ENCODE measurements at regions not wholly inside any gene's neighbourhood (a gene's known extent, or its start where the extent isn't known, plus 50 kb on each side); places are given as distances from the start of the nearest gene placed in this dataset.
"Not testable (repeated sequence)": the region's sequence is repeated elsewhere in the genome, so short reads cannot be mapped to it uniquely, and the experiment has no call there.

DNA sequence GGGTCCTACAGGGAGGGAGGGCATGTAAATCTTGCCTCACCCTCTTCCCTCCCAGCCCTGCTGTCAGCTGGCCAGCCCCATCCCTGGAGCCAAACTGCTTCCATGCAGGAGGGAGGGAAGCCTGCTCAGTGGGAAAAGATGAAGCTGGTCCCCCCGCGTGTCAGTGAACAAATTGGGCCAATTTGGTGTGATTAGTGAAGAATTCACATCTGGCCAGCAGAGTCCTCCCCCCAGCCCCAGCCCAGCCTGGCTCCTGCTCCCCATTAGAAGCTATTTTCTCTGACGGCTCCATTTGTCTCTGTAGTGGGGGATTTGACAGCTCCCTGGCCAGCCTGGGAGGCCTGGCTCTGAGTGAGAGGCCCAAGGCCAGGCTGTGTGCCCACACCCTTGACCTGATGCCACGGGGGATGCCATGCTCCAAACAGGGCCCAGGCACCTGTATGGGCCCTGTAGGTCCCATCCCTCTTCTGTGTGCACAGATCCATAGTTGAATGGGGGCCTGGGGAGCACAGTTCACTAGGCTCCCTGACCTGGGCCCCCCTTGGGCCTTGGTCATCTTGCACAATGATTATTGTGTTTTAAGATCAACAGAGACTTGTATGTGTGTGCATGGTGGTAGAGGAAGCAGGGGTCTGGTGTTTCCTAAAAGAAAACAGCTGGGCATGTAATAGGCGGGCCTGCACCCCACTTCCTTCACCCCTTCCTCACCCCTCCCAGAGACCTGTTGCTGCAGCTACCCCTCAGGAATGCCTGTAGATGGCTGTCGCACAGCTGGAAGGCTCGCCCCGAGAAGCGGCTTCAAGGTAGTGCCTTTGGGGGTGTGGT, 50.7 kb upstream of the TAC4 start:
- no peak for DNase-seq

DNA sequence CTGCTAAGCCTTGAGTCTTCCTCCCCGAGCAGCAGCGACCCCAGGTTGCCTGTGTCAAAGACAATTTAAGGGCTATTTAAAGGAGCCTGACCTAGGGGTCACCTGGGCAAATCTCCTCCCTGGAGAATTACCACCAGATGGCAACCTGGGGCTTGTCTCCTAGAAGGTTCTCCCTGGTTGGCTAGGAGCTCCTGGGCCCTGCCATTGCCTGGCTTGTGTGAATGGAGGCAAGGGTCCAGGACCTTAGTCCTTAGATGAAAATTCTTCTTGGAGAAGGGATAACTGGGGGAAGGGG, 51.3 kb upstream of the TAC4 start:
- no peak for DNase-seq

- DNase-seq = no peak
Measured at GRCh38 chr17:49899588-49899987, 51.7 kb upstream of the TAC4 start.

- DNase-seq = not testable (repeated sequence)
Measured at GRCh38 chr17:49900801-49901200, 52.9 kb upstream of the TAC4 start.

GRCh38 chr17:49901460-49902331, 53.8 kb upstream of the TAC4 start:
- DNase-seq = no peak

GRCh38 chr17:49903523-49903922, 55.7 kb upstream of the TAC4 start:
- no peak for DNase-seq

GRCh38 chr17:49904893-49905292, 57.0 kb upstream of the TAC4 start:
- DNase-seq = no peak

GRCh38 chr17:49906531-49907136, 58.8 kb upstream of the TAC4 start:
- DNase-seq = no peak

DNA sequence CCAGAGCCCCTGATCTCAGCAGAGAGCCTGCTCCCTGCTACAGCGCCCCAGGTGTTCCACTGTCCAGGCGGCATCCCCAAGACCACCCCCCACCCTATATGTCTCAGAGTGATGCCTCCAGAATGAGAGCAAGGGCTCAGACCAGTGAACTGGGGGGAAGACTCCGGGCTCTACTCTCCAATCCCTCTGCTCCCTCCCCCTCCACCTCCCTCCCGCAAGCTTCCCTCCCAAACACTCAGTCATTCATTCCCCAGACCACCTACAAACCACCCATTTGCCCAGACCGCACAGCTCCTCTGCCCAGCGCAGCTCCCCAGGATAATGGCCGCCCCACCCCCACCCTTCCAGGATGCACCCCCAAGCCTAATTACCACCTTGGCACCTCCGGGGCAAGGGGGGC, 59.4 kb upstream of the TAC4 start:
- no peak for DNase-seq

DNA sequence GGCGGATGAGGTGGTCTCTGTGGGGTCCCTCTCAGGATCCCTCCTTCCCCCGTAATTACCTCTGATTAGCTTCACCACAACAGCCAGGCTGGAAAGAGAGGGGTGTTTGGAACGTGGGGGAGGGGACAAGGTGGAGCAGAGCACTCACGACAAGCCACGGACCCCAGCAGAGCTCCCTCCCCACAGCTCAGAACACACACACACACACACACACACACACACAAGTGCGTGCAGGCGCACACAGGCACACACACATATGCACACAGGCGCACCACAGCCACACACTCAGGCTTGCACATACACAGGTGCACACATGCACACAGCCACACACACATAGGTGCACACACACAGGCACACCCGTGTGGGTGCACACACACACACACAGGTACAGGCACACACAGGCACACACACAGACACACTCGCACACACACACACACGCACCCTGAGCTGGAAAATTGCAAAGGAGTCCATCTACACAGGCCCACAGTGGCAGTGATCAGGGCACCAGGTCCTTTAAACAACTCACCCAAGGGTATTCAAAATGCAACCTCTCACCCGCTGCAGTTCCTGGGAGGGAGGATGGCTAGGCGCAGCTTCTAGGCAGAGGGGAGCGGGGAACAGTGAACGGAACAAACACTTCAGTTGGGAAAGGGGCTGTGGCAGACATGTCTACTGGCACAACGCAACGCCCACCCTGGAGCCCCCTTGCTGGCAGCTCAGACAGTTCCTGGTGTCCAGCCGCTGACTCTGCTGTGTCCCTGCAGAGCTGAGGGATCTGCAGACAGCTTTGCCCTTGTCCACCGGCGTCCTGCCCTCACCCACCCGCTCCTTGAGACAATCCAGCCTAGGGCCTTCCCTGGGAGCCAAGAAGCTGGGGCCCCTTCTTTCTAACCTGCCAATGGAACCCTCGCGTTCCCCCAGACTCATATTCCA, 59.9 kb upstream of the DLX4 start:
- no peak for DNase-seq

- peak; percentile 29 for DNase-seq
Measured at GRCh38 chr17:49910094-49910857, 58.7 kb upstream of the DLX4 start.

DNA sequence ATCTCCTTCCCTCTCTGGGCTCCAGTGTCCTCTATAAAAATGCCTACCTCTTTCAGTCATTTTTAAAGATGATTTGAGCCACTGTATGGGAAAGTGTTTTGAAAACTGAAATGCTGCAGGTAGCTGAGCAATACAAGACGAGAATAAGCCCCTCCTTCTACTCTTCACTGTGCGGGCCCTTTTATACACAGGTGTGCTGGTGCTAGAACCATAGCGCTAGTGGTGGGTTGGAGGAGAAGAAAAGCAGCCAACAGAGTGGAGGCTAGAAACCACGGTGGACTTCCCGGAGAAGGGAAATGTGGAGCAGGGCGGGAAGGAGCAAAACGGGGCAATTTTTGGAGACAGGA, 58.2 kb upstream of the DLX4 start:
- no peak for DNase-seq

GRCh38 chr17:49911719-49912118, 57.3 kb upstream of the DLX4 start:
- no peak for DNase-seq

DNA sequence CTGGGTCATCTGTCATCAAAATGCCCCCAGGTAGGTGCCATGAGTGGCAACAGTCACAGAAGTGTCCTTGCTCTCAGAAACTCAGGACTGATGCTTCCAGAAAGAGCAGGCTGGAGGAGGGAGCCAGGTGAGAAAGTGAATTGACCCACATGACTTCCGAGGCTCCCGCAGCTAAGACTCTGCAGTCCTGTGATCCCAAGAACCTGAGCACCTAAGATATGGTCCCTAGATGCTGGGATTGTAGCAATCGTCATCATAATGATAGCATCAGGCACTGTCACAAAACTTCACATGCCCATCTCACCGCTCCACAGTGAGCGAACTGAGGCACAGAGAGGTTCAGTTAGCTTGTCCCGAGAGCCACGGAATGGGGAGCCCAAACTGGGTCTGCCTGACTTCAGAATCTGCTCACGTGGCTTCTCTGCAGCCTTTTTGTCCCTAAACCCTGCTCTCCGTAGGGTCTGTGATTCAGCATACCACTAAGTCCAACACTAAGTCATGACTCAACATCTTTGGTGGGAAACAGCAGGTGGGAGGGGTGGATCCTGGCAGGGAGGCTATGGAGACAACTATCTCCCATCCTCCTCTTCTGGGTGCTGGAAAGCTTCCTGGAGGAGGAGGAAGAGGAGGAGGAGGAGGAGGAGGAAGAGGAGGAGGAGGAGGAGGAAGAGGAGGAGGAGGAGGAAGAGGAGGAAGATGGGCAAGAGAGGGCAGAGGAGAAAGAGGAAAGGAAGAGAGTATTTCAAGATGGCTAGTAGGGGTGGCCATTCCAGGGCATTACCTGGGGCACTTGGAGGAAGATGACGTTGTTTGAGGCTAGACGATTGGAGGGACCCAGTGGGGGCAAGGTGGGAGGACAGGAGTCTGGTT, 55.5 kb upstream of the DLX4 start:
- peak; percentile 44 for DNase-seq

DNA sequence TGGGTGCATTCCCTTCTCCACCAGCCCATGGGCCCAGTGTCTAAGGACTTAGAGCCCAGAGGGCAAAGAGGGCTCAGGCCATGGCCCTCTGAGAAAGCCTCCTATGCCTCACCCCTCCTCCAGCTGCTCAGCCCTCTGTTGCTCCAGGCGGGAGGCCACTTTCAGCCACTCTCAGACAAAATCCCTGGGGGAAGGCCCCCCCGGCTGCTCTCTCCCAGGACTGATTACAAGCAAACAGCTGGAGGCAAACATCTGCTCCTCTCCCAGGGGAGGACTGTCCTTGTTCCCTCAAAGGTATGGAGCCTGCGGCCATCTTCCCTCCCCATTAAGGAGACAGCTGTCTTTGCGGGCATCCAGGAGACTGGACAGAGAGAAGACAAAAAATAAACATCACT, 54.9 kb upstream of the DLX4 start:
- no peak for DNase-seq

DNA sequence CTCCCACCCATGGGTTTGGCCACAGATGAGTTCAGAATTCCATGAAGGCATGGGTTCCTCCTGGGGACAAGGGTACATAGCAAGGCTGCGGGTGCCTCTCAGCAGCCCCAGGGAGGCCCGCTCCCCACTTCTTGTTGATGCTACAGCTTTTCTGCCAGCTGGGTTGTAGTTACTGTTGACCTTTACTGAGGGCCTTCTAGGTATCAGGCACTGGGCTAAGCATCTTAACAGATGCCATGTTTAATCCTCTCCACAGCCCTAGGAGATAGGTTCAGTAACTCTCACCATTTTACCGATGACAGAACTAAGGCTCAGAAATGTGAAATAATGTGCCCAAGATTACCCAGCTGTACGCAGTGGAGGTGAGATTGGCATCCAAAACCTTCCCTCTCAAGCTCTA, 54.3 kb upstream of the DLX4 start:
- no peak for DNase-seq

DNA sequence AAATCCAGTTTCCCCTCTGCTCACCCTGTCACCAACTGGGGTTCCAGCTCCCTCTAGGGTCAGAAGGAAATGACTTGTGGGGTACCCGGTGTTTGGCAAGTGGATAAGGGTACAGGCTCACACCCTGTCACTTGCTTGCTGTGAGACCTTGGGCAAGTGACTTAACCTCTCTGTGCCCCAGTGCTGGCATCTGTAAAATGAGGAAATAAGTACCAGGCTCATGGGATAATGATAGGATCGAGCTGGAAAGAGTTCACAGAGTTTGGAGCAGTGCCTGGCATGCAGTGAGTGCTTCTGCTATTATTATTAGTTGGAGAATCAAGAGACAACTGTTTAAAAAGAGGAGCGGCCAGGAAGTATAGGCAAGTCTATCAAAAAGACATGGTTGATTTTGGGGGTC, 53.7 kb upstream of the DLX4 start:
- no peak for DNase-seq

DNA sequence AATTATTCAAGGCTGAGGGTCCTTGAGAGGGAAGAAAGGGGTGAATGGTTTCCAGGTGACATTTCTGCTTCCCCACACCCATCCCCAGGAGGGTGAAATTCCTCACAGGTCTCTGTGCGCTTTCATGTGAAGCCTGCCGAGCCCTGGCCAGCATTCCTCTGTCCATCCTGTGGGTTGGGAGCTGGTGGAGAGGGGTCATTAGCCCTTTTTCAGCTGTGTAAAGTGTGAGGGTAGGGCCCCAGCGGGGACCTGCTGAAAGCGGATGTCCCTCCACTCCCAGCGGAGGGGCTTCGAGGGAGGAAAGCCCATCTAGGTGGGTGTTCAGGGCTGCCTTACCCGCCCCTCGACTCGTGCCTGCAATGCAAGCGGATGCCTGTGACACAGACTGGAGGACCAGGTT, 53.3 kb upstream of the DLX4 start:
- DNase-seq = no peak

DNA sequence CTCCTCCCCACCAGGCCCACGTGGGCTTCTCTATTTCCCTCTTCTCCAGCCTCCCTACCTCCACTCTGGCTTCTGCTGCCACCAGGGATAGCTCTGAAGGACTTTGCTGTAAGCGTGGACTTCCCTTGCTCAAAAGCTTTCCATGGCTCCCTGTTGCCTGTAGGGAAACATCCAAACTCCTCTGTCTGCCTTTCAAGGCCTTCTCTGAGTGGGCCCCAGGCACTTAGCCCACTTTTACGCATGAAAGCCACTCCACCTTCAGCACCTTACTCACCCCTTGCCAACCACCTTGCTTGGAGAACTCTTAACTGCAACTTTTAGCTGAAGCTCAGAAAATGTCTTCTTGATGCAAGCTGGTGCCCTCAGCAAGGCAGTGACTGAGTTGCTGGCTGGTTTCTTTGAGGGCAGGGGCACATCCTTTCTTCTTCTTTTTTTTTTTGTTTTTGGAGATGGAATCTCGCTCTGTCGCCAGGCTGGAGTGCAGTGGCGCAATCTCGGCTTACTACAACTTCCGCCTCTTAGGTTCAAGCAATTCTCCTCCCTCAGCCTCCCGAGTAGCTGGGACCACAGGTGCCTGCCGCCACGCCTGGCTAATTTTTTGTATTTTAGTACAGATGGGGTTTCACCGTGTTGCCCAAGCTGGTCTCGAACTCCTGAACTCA, 52.0 kb upstream of the DLX4 start:
- no peak for DNase-seq

DNA sequence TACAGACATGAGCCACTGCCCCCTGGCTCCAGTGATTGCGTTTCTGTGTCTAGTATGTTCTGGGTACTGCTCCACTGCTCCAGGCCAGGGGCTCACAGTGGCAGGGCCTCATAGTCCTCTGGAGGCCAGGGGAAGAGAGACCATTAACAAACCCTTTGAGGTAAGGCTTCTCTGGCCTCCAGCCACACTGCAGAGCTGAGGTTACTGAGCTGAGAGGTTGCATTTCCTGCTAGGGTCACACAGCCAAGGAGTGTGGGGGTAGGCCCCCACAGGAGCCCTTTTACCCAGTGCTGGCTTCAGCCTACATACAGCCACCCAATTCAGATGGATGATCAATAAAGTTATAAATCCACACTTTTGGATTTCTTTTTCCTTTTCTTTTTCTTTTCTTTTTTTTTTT, 50.4 kb upstream of the DLX4 start:
- no peak for DNase-seq

Measured in kidney glomerular epithelial cell (primary cell).